ENCODE measurements at regions not wholly inside any gene's neighbourhood (a gene's known extent, or its start where the extent isn't known, plus 50 kb on each side); places are given as distances from the start of the nearest gene placed in this dataset.
"Not testable (repeated sequence)": the region's sequence is repeated elsewhere in the genome, so short reads cannot be mapped to it uniquely, and the experiment has no call there.

- no peaks in the 10 kb centered on the region for H3K36me3 ChIP-seq
- intact Hi-C loops (cut with DNase I; ENCODE audit: low total_unique reads): no loop called here
- no peak for TF ChIP-seq CTCF (IDR thresholded peaks at IDR 0.05 in 8 of 11, conservative IDR thresholded peaks at IDR 0.05 in 3 of 11)
- TF ChIP-seq POLR2AphosphoS5 (IDR thresholded peaks at IDR 0.05): no peak
- no peak for TF ChIP-seq POLR2A (IDR thresholded peaks at IDR 0.05)
- DNase-seq: no peak
- H3K4me3 ChIP-seq: no peak overlapping the region
- peaks cover 0 to 3% (median 0%) of the 10 kb centered on the region in 8 donors for H3K9me3 ChIP-seq
- H3K4me1 ChIP-seq: no peaks in the 10 kb centered on the region
- H3K27me3 ChIP-seq (replicated peaks in 1 of 7): peaks cover 0 to 17% (median 0%) of the 10 kb centered on the region in 7 donors
- H3K27ac ChIP-seq: no peak overlapping the region
- WGBS, 5 donors: 65 to 83% (median 79%) methylated on average over 5 of the region's 5 CpGs
Observed at GRCh38 chr16:19960183-19960582, 75.5 kb upstream of the GPRC5B start.

- DNase-seq: no peak
- H3K27ac ChIP-seq: no peak overlapping the region
- no peak overlapping the region for H3K4me3 ChIP-seq
- H3K9me3 ChIP-seq: peaks cover 0 to 3% (median 0%) of the 10 kb centered on the region in 8 donors
- H3K4me1 ChIP-seq: no peaks in the 10 kb centered on the region
- peaks cover 0 to 17% (median 0%) of the 10 kb centered on the region in 7 donors for H3K27me3 ChIP-seq (replicated peaks in 1 of 7)
- no peak for TF ChIP-seq POLR2A (IDR thresholded peaks at IDR 0.05)
- TF ChIP-seq CTCF (IDR thresholded peaks at IDR 0.05 in 8 of 11, conservative IDR thresholded peaks at IDR 0.05 in 3 of 11): no peak
- TF ChIP-seq POLR2AphosphoS5 (IDR thresholded peaks at IDR 0.05): no peak
- H3K36me3 ChIP-seq: no peaks in the 10 kb centered on the region
- 77 to 83% (median 81%) methylated on average over 5 of the region's 5 CpGs for WGBS, 5 donors
- intact Hi-C loops (cut with DNase I; ENCODE audit: low total_unique reads): no loop called here
Observed at GRCh38 chr16:19959736-19960135, 75.1 kb upstream of the GPRC5B start.

GRCh38 chr16:19955896-19956295 lies 71.2 kb upstream of the GPRC5B start:
- DNase-seq; H3K27ac ChIP-seq; H3K36me3 ChIP-seq; H3K4me1 ChIP-seq; intact Hi-C loops (cut with DNase I; ENCODE audit: low total_unique reads); H3K9me3 ChIP-seq; H3K4me3 ChIP-seq: not testable (repeated sequence)
- peaks cover 0 to 17% (median 0%) of the 10 kb centered on the region in 7 donors for H3K27me3 ChIP-seq (replicated peaks in 1 of 7)
- WGBS, 5 donors: 91 to 98% (median 93%) methylated on average over 3 of the region's 3 CpGs

- peaks cover 0 to 10% (median 0%) of the 10 kb centered on the region in 7 donors for H3K27me3 ChIP-seq (replicated peaks in 1 of 7)
- H3K4me1 ChIP-seq; H3K36me3 ChIP-seq; intact Hi-C loops (cut with DNase I; ENCODE audit: low total_unique reads); DNase-seq; H3K9me3 ChIP-seq; H3K4me3 ChIP-seq; H3K27ac ChIP-seq: not testable (repeated sequence)
- 60 to 79% (median 70%) methylated on average over 3 of the region's 3 CpGs for WGBS, 5 donors
Observed at GRCh38 chr16:19955084-19955483, 70.4 kb upstream of the GPRC5B start.

- Histone ChIP-seq H3K4me3 (no peak overlapping the region), H3K27me3 (replicated peaks in 1 of 7) (no peaks in the 10 kb centered on the region), H3K4me1 (no peaks in the 10 kb centered on the region), H3K9me3 (no peaks in the 10 kb centered on the region), H3K36me3 (no peaks in the 10 kb centered on the region), H3K27ac (no peak overlapping the region)
- 30 to 38% (median 37%) methylated on average over 7 to 8 of the region's 8 CpGs for WGBS, 5 donors
- TF ChIP-seq POLR2AphosphoS5 (IDR thresholded peaks at IDR 0.05): no peak
- no peak for TF ChIP-seq CTCF (IDR thresholded peaks at IDR 0.05 in 8 of 11, conservative IDR thresholded peaks at IDR 0.05 in 3 of 11)
- TF ChIP-seq POLR2A (IDR thresholded peaks at IDR 0.05): no peak
- intact Hi-C loops (cut with DNase I; ENCODE audit: low total_unique reads): no loop called here
- DNase-seq: no peak
Observed at GRCh38 chr16:19948186-19949104, 63.8 kb upstream of the GPRC5B start.

Measured in spleen (tissue), 11 donors.